Prostate gland (tissue), 2 donors: ENCODE measurements at regions not wholly inside any gene's neighbourhood (a gene's known extent, or its start where the extent isn't known, plus 50 kb on each side); places are given as distances from the start of the nearest gene placed in this dataset.

Source experiments
- DNase-seq: peaks from one replicate; pipeline ENCODE4 v3.0.0-alpha.2; 2019; ENCODE audit warnings: low spot score
- H3K27ac ChIP-seq, 2 donors: fragments of 200-600 bp; sonication (generic); 2 replicates each; pipeline ENCODE4 v1.5.1; 2017 to 2019
- H3K27me3 ChIP-seq: fragments of 200-600 bp; sonication (generic); replicated peaks from 2 replicates; pipeline ENCODE4 v1.5.1; 2019; ENCODE audit not compliant: insufficient read depth
- H3K36me3 ChIP-seq, 2 donors: fragments of 200-600 bp; sonication (generic); 1 replicate in 1 of 2; 2 replicates in 1 of 2; pipeline versions ENCODE4 v1.5.1 to v1.8.1; 2017 to 2019
- H3K4me1 ChIP-seq: fragments of 200-600 bp; sonication (generic); replicated peaks from 2 replicates; pipeline ENCODE4 v1.5.1; 2019
- H3K4me3 ChIP-seq, 2 donors: fragments of 200-600 bp; sonication (generic); 2 replicates each; pipeline ENCODE4 v1.5.1; 2017 to 2019
- H3K9me3 ChIP-seq: fragments of 200-600 bp; sonication (generic); 2 replicates; pipeline ENCODE4 v1.5.1; 2017
- CTCF ChIP-seq, 4 experiments: fragments of 200-600 bp in 2 of 4; fragments of 450-650 bp in 2 of 4; sonication (generic) in 2 of 4; IDR thresholded peaks; 1 replicate in 3 of 4; 2 replicates in 1 of 4; pipeline ENCODE4 v1.5.1; 2016 to 2019; ENCODE audit warnings: antibody characterized with exemption in 4 of 4, mild to moderate bottlenecking in 2 of 4, moderate library complexity in 2 of 4
- POLR2A ChIP-seq: fragments of 450-650 bp; IDR thresholded peaks from one replicate; pipeline ENCODE4 v1.6.1; 2016; ENCODE audit warnings: antibody characterized with exemption, mild to moderate bottlenecking
- POLR2AphosphoS5 ChIP-seq: sonication (generic); formaldehyde crosslinking; IDR thresholded peaks from one replicate; pipeline ENCODE4 v1.6.1; 2017; ENCODE audit warnings: antibody characterized with exemption
- WGBS: methylation state at CpG from one replicate; pipeline ENCODE4 v1.1.5; 2018; 5-methylcytosine and 5-hydroxymethylcytosine counted together
- intact Hi-C: fragments of 100-400 bp; cut with DNase I; formaldehyde crosslinking; loops from one replicate; pipeline ENCODE4 v1.14.2; 2022

DNA sequence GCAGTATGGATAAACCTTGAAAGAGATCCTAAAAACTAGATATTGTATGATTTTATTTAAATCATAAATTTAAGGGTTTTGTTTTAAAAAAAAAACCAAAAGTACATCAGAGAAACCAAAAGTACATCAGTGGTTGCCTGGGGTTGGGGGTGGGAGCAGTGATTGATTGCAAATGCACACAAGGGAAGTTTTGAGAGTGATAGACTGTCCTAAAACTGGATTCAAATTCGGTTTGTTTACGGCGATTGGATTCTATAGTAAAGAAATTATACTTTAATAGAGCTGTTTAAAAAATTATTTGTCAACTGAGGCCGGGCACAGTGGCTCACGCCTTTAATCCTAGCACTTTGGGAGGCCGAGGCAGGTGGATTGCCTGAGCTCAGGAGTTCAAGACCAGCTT, 179.8 kb downstream of the METTL4 start:
- Histone ChIP-seq H3K27ac (no peak overlapping the region), H3K9me3 (no peaks in the 10 kb centered on the region), H3K27me3 (no peaks in the 10 kb centered on the region), H3K4me3 (no peak overlapping the region), H3K36me3 (no peaks in the 10 kb centered on the region), H3K4me1 (no peaks in the 10 kb centered on the region)
- no peak for DNase-seq
- WGBS: 95% methylated on average over 6 of the region's 6 CpGs
- no peak for TF ChIP-seq POLR2A
- no peak for TF ChIP-seq CTCF (IDR thresholded peaks at IDR 0.05)
- TF ChIP-seq POLR2AphosphoS5: no peak
- intact Hi-C loops: no loop called here

- Histone ChIP-seq H3K36me3 (no peaks in the 10 kb centered on the region), H3K27ac (no peak overlapping the region), H3K4me1 (no peaks in the 10 kb centered on the region), H3K4me3 (no peak overlapping the region), H3K9me3 (no peaks in the 10 kb centered on the region), H3K27me3 (no peaks in the 10 kb centered on the region)
- intact Hi-C loops: no loop called here
- 18% methylated on average over 2 of the region's 2 CpGs for WGBS
- TF ChIP-seq POLR2A: no peak
- no peak for TF ChIP-seq POLR2AphosphoS5
- no peak for TF ChIP-seq CTCF (IDR thresholded peaks at IDR 0.05)
- DNase-seq: no peak
These were observed 178.9 kb downstream of the METTL4 start for GRCh38 chr18:2392446-2392845.

GRCh38 chr18:2394684-2395083, 176.6 kb downstream of the METTL4 start:
- Histone ChIP-seq H3K4me3 (no peak overlapping the region), H3K4me1 (no peaks in the 10 kb centered on the region), H3K27ac (no peak overlapping the region), H3K9me3 (no peaks in the 10 kb centered on the region), H3K27me3 (no peaks in the 10 kb centered on the region), H3K36me3 (no peaks in the 10 kb centered on the region)
- TF ChIP-seq POLR2AphosphoS5 (no peak), POLR2A (no peak), CTCF (IDR thresholded peaks at IDR 0.05) (no peak)
- no peak for DNase-seq
- 73% methylated on average over 7 of the region's 7 CpGs for WGBS
- intact Hi-C loops: no loop called here

GRCh38 chr18:2395427-2396161, 175.7 kb downstream of the METTL4 start:
- 69% methylated on average over 3 of the region's 3 CpGs for WGBS
- no peak for DNase-seq
- H3K27ac ChIP-seq: no peak overlapping the region
- H3K4me3 ChIP-seq: no peak overlapping the region
- H3K4me1 ChIP-seq: no peaks in the 10 kb centered on the region
- no peak for TF ChIP-seq POLR2A
- TF ChIP-seq POLR2AphosphoS5: no peak
- TF ChIP-seq CTCF (IDR thresholded peaks at IDR 0.05): no peak
- intact Hi-C loops: no loop called here
- H3K27me3 ChIP-seq: no peaks in the 10 kb centered on the region
- no peaks in the 10 kb centered on the region for H3K9me3 ChIP-seq
- no peaks in the 10 kb centered on the region for H3K36me3 ChIP-seq

- Histone ChIP-seq H3K4me3 (no peak overlapping the region), H3K36me3 (no peaks in the 10 kb centered on the region), H3K4me1 (no peaks in the 10 kb centered on the region), H3K9me3 (no peaks in the 10 kb centered on the region), H3K27ac (no peak overlapping the region), H3K27me3 (no peaks in the 10 kb centered on the region)
- TF ChIP-seq CTCF (IDR thresholded peaks at IDR 0.05) (no peak), POLR2AphosphoS5 (no peak), POLR2A (no peak)
- DNase-seq: no peak
- intact Hi-C loops: no loop called here
- WGBS: 67% methylated on average over 2 of the region's 2 CpGs
These were observed 175.2 kb downstream of the METTL4 start for GRCh38 chr18:2396162-2396505.
